Fibroblast of mammary gland (primary cell): ENCODE measurements at regions not wholly inside any gene's neighbourhood (a gene's known extent, or its start where the extent isn't known, plus 50 kb on each side); places are given as distances from the start of the nearest gene placed in this dataset.
A peak's percentile ranks its signal among the peaks of the same experiment; 100 is the strongest.

ENCODE experiments used
- DNase-seq: peaks from one replicate; pipeline ENCODE4 v3.0.0-alpha.2; 2010; ENCODE audit warnings: low read depth
- H3K4me3 ChIP-seq: 2 replicates; pipeline ENCODE4 v1.5.1; 2011; ENCODE audit warnings: low read depth, mild to moderate bottlenecking, low read length, moderate library complexity; ENCODE audit not compliant: control insufficient read depth
- TF ChIP-seq, protein P1 (sequence below): conservative IDR thresholded peaks from 2 replicates; pipeline ENCODE4 v1.5.1; 2011; ENCODE audit warnings: low read depth, low read length, inconsistent platforms; ENCODE audit not compliant: control insufficient read depth, insufficient read depth

- no peak overlapping the region for H3K4me3 ChIP-seq
- TF ChIP-seq, protein P1, sequence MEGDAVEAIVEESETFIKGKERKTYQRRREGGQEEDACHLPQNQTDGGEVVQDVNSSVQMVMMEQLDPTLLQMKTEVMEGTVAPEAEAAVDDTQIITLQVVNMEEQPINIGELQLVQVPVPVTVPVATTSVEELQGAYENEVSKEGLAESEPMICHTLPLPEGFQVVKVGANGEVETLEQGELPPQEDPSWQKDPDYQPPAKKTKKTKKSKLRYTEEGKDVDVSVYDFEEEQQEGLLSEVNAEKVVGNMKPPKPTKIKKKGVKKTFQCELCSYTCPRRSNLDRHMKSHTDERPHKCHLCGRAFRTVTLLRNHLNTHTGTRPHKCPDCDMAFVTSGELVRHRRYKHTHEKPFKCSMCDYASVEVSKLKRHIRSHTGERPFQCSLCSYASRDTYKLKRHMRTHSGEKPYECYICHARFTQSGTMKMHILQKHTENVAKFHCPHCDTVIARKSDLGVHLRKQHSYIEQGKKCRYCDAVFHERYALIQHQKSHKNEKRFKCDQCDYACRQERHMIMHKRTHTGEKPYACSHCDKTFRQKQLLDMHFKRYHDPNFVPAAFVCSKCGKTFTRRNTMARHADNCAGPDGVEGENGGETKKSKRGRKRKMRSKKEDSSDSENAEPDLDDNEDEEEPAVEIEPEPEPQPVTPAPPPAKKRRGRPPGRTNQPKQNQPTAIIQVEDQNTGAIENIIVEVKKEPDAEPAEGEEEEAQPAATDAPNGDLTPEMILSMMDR, result no peak
- no peak for DNase-seq
These were observed 77.0 kb downstream of the IRX6 start for GRCh38 chr16:55401046-55401445.

- no peak for DNase-seq
- TF ChIP-seq, protein P1, result no peak
- no peak overlapping the region for H3K4me3 ChIP-seq
These were observed 75.5 kb upstream of the MMP2 start for GRCh38 chr16:55403464-55403863.

DNA sequence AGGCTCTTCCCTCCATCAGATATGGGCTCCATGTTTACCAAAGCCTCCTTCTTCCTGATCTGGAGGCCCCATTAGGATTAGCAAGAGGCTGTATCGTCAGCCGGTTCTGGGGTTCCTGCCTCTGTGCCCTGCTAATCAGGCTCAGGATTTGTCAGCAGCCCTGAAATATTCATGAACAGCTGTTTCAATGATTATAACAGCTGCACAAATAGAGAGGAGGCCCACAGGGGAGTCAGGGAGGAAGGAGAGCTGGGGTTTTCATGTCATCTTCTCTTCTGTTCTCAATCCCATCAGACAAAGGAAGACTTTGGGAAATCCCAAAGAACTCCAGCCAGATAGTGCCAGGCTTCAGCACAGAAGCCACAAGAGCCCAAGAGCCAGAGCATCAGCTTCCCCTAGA is 72.3 kb upstream of the MMP2 start:
- TF ChIP-seq, protein P1, result no peak
- no peak overlapping the region for H3K4me3 ChIP-seq
- no peak for DNase-seq

DNA sequence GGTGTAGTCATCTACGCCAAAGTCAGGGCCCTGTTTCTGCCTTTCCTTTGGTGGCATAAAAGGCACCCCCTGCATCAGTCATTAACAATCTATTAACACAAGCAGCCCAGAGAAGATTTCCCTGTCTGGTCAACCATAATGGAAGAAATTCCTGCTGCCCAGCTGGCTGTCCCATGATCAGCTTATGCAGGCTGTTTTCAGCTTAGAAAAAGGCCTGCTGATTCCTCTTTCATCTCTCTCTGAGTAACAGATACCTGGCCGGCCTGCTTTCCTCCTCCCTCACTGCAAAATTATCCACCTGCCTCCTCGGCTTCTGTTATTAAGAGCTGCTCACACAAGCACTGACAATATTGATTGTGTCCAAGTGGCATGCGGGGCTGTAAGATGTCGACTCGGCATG is 70.3 kb upstream of the MMP2 start:
- DNase-seq, result no peak
- TF ChIP-seq, protein P1, result no peak
- H3K4me3 ChIP-seq, result no peak overlapping the region

DNA sequence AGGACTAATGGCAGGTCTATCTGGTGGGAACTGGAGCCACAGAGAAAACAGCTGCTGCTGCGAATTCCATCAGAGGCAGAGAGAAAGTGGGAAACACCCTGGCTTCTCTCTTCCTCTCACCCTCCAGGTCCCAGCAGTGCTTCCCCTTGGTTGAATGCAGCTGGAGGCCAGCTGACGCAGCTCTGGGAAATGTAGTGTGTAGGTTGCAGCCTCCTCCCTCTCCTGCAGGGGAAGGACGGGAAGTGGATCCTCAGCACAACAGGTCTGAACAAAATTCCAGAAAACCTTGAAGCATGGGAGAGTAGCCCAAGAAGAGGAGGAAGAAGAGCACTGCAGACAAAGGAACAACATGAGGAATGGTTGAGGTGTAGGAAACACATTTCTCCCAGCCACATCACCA is 67.8 kb upstream of the MMP2 start:
- TF ChIP-seq, protein P1, result no peak
- H3K4me3 ChIP-seq, result no peak overlapping the region
- DNase-seq, result peak; percentile 15

- DNase-seq, result no peak
- TF ChIP-seq, protein P1, result no peak
- H3K4me3 ChIP-seq, result no peak overlapping the region
These were observed 60.4 kb upstream of the MMP2 start for GRCh38 chr16:55418586-55418985.

DNA sequence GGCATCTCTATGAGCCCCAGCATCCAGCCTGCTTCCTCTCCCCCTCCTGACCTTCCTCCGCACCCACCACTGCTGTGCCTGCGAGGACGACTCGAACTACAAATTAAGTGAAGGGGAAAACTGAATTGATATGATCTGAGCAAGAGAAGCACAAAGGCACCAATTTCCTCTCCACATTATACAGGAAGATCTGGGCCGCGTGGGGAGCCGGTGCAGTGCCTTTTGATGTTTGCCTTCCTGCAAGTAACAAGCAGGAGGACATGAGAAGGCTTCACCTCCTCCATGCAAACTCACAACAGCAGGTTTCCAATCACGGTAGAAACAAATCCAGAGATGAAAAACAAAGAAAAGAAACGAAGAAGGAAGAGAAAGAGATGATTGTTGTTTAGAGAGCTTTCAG is 57.8 kb upstream of the MMP2 start:
- DNase-seq, result no peak
- TF ChIP-seq, protein P1, result no peak
- no peak overlapping the region for H3K4me3 ChIP-seq
